Neural cell (in vitro differentiated cells): ENCODE measurements at regions not wholly inside any gene's neighbourhood (a gene's known extent, or its start where the extent isn't known, plus 50 kb on each side); places are given as distances from the start of the nearest gene placed in this dataset.

Experiments used
- H2AFZ ChIP-seq: fragments of 200-600, 300-800 bp; sonication (generic), shearing (Covaris generic); 2 replicates; pipeline ENCODE4 v1.6.0; 2014; ENCODE audit warnings: low read depth, mild to moderate bottlenecking, antibody characterized with exemption, low read length, moderate library complexity
- H3F3A ChIP-seq: fragments of 200-600 bp; shearing (Covaris generic); 2 replicates; pipeline ENCODE4 v1.6.1; 2016; ENCODE audit warnings: mild to moderate bottlenecking, moderate library complexity, mixed read lengths, antibody characterized with exemption, low read length; ENCODE audit not compliant: insufficient read depth, poor library complexity, severe bottlenecking
- H3K27ac ChIP-seq: fragments of 200-600, 300-800 bp; sonication (generic), shearing (Covaris generic); 2 replicates; pipeline ENCODE4 v1.5.1; 2014; ENCODE audit warnings: mild to moderate bottlenecking, low read length, moderate library complexity
- H3K27me3 ChIP-seq: fragments of 300-800, 200-600 bp; sonication (generic), shearing (Covaris generic); 2 replicates; pipeline ENCODE4 v1.6.0; 2014; ENCODE audit warnings: mild to moderate bottlenecking, low read depth, low read length, moderate library complexity; ENCODE audit not compliant: insufficient read depth
- H3K36me3 ChIP-seq: fragments of 300-800, 200-600 bp; sonication (generic), shearing (Covaris generic); 2 replicates; pipeline ENCODE4 v1.5.1; 2014; ENCODE audit warnings: mild to moderate bottlenecking, antibody characterized with exemption, low read length, moderate library complexity; ENCODE audit not compliant: insufficient read depth
- H3K4me2 ChIP-seq: fragments of 300-800, 200-600 bp; sonication (generic), shearing (Covaris generic); 2 replicates; pipeline ENCODE4 v1.6.0; 2014; ENCODE audit warnings: mild to moderate bottlenecking, low read length
- H3K4me3 ChIP-seq: fragments of 300-800, 200-600 bp; sonication (generic), shearing (Covaris generic); 2 replicates; pipeline ENCODE4 v1.5.1; 2014; ENCODE audit warnings: mild to moderate bottlenecking, low read length, moderate library complexity
- H3K79me2 ChIP-seq: fragments of 200-600 bp; shearing (Covaris generic); replicated peaks from 2 replicates; pipeline ENCODE4 v1.6.0; 2014; ENCODE audit warnings: mild to moderate bottlenecking, low read length, moderate library complexity; ENCODE audit not compliant: insufficient read depth
- H3K9ac ChIP-seq: fragments of 300-800, 200-600 bp; sonication (generic), shearing (Covaris generic); 2 replicates; pipeline ENCODE4 v1.6.1; 2016; ENCODE audit warnings: mild to moderate bottlenecking, low read length, mixed read lengths
- H3K9me2 ChIP-seq: fragments of 200-600 bp; shearing (Covaris generic); 2 replicates; pipeline ENCODE4 v1.6.1; 2016; ENCODE audit warnings: mild to moderate bottlenecking, low read length, mixed read lengths; ENCODE audit not compliant: insufficient read depth
- H3K9me3 ChIP-seq: fragments of 200-600, 300-800 bp; sonication (generic), shearing (Covaris generic); 2 replicates; pipeline ENCODE4 v1.6.1; 2016; ENCODE audit warnings: mild to moderate bottlenecking, mixed run types, low read length, moderate library complexity, mixed read lengths
- H4K20me1 ChIP-seq: fragments of 200-600 bp; shearing (Covaris generic); 2 replicates; pipeline ENCODE4 v1.6.1; 2016; ENCODE audit warnings: mild to moderate bottlenecking, mixed run types; ENCODE audit not compliant: insufficient read depth
- CTCF ChIP-seq: fragments of 450-650 bp; IDR thresholded peaks from 2 replicates; pipeline ENCODE4 v1.5.1; 2014; ENCODE audit warnings: antibody characterized with exemption, mild to moderate bottlenecking, moderate library complexity; ENCODE audit not compliant: poor library complexity, severe bottlenecking
- EP300 ChIP-seq: fragments of 450-650 bp; conservative IDR thresholded peaks from 2 replicates; pipeline ENCODE4 v1.6.1; 2014; ENCODE audit warnings: antibody characterized with exemption, mild to moderate bottlenecking, moderate library complexity; ENCODE audit not compliant: poor library complexity, severe bottlenecking
- EZH2 ChIP-seq: fragments of 200-600, 300-800 bp; shearing (Covaris generic), sonication (generic); IDR thresholded peaks from 2 replicates; pipeline ENCODE4 v1.6.1; 2014; ENCODE audit warnings: antibody characterized with exemption, low read length, borderline replicate concordance, mild to moderate bottlenecking; ENCODE audit not compliant: insufficient read depth, poor library complexity, severe bottlenecking
- MXI1 ChIP-seq: fragments of 450-650 bp; conservative IDR thresholded peaks from 2 replicates; pipeline ENCODE4 v1.6.1; 2014; ENCODE audit warnings: antibody characterized with exemption, mild to moderate bottlenecking; ENCODE audit not compliant: poor library complexity, severe bottlenecking
- POLR2AphosphoS5 ChIP-seq: IDR thresholded peaks from 2 replicates; pipeline ENCODE4 v1.6.1; 2012
- RAD21 ChIP-seq: fragments of 450-650 bp; conservative IDR thresholded peaks from 2 replicates; pipeline ENCODE4 v1.6.1; 2014; ENCODE audit warnings: antibody characterized with exemption, mild to moderate bottlenecking, moderate library complexity
- SMC3 ChIP-seq: fragments of 450-650 bp; conservative IDR thresholded peaks from 2 replicates; pipeline ENCODE4 v1.6.1; 2014; ENCODE audit warnings: antibody characterized with exemption, mild to moderate bottlenecking, moderate library complexity; ENCODE audit not compliant: poor library complexity
- TAF1 ChIP-seq: IDR thresholded peaks from 2 replicates; pipeline ENCODE4 v1.6.1; 2012; ENCODE audit warnings: low read depth
- TF ChIP-seq, protein P1 (sequence below): IDR thresholded peaks from 2 replicates; pipeline ENCODE4 v1.6.1; 2012; ENCODE audit warnings: borderline replicate concordance

GRCh38 chr3:106078635-106079034, 209.8 kb upstream of the CBLB start:
- H3K9me3 ChIP-seq, result no peaks in the 10 kb centered on the region
- no peak overlapping the region for H3K4me3 ChIP-seq
- no peak overlapping the region for H3K4me2 ChIP-seq
- H3F3A ChIP-seq, result no peaks in the 10 kb centered on the region
- H3K36me3 ChIP-seq, result no peaks in the 10 kb centered on the region
- no peak overlapping the region for H3K27ac ChIP-seq
- no peaks in the 10 kb centered on the region for H4K20me1 ChIP-seq
- H3K79me2 ChIP-seq, result no peaks in the 10 kb centered on the region
- H3K9ac ChIP-seq, result no peak overlapping the region
- TF ChIP-seq TAF1 (no peak), EZH2 (no peak), MXI1 (no peak), SMC3 (no peak), EP300 (no peak), CTCF (no peak), RAD21 (no peak), POLR2AphosphoS5 (no peak)
- TF ChIP-seq, protein P1, sequence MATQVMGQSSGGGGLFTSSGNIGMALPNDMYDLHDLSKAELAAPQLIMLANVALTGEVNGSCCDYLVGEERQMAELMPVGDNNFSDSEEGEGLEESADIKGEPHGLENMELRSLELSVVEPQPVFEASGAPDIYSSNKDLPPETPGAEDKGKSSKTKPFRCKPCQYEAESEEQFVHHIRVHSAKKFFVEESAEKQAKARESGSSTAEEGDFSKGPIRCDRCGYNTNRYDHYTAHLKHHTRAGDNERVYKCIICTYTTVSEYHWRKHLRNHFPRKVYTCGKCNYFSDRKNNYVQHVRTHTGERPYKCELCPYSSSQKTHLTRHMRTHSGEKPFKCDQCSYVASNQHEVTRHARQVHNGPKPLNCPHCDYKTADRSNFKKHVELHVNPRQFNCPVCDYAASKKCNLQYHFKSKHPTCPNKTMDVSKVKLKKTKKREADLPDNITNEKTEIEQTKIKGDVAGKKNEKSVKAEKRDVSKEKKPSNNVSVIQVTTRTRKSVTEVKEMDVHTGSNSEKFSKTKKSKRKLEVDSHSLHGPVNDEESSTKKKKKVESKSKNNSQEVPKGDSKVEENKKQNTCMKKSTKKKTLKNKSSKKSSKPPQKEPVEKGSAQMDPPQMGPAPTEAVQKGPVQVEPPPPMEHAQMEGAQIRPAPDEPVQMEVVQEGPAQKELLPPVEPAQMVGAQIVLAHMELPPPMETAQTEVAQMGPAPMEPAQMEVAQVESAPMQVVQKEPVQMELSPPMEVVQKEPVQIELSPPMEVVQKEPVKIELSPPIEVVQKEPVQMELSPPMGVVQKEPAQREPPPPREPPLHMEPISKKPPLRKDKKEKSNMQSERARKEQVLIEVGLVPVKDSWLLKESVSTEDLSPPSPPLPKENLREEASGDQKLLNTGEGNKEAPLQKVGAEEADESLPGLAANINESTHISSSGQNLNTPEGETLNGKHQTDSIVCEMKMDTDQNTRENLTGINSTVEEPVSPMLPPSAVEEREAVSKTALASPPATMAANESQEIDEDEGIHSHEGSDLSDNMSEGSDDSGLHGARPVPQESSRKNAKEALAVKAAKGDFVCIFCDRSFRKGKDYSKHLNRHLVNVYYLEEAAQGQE, result no peak
- no peaks in the 10 kb centered on the region for H3K9me2 ChIP-seq
- no peak overlapping the region for H2AFZ ChIP-seq
- no peaks in the 10 kb centered on the region for H3K27me3 ChIP-seq

- Histone ChIP-seq H3K4me3 (no peak overlapping the region), H3K4me2 (no peak overlapping the region), H3K27ac (no peak overlapping the region), H4K20me1 (no peaks in the 10 kb centered on the region), H3K9me2 (no peaks in the 10 kb centered on the region), H3K27me3 (no peaks in the 10 kb centered on the region), H2AFZ (no peak overlapping the region), H3F3A (no peaks in the 10 kb centered on the region), H3K9me3 (no peaks in the 10 kb centered on the region), H3K9ac (no peak overlapping the region), H3K36me3 (no peaks in the 10 kb centered on the region), H3K79me2 (no peaks in the 10 kb centered on the region)
- TF ChIP-seq EZH2 (no peak), CTCF (no peak), POLR2AphosphoS5 (no peak), MXI1 (no peak), RAD21 (no peak), EP300 (no peak), TAF1 (no peak), SMC3 (no peak)
- TF ChIP-seq, protein P1, result no peak
Observed at GRCh38 chr3:106082616-106083015, 213.8 kb upstream of the CBLB start.
